GM18499 (cell line): ENCODE measurements at regions not wholly inside any gene's neighbourhood (a gene's known extent, or its start where the extent isn't known, plus 50 kb on each side); places are given as distances from the start of the nearest gene placed in this dataset.

Experiments
- ATAC-seq: cut with Tn5 transposase; IDR thresholded peaks from one replicate; pipeline ENCODE4 v1.9.1; 2021; ENCODE audit warnings: moderate number of reproducible peaks; ENCODE audit not compliant: insufficient read depth, unreplicated experiment

- no peak for ATAC-seq
These were observed 493.1 kb downstream of the NR4A2 start for GRCh38 chr2:155839436-155839835.

DNA sequence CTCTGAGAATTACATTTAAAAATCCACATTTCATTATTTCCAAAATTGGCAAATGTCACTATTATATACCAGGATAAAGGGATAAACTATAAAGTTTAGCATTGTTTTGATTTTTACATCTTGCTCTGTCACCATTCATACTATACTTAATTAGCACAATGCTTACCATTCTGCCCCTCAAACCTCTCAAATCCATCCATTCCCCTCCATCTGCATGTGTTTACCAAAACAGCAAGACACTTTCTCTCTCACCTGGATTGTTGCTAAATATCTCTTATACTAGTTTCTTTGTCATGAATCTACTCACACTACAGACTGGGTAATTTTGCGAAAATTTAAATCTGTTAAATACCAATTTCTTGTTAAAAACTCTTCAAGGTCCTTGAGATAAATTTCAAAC, 496.1 kb downstream of the NR4A2 start:
- ATAC-seq: no peak

- ATAC-seq: no peak
These were observed 501.5 kb downstream of the NR4A2 start for GRCh38 chr2:155830817-155831579.

- no peak for ATAC-seq
These were observed 502.2 kb downstream of the NR4A2 start for GRCh38 chr2:155830351-155830750.

DNA sequence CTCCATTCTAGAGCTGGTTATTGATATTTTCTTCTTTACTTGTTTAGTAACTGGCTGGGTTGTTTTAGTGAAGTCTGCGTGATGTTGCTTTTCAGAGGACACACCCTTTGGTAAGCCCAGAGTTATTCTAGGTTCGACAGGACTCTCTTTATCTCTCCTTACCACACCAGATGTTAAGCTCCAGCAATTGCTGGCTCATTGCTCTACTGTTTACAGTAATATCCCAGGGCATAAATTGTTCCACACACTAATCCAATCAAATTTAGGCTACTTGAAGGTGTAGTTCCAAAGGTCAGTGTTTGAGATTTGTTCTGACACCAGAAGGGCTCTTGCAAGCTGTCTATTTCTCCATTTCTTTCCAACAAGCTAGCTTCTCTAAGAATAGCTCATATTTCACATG, 506.6 kb downstream of the NR4A2 start:
- ATAC-seq: no peak

DNA sequence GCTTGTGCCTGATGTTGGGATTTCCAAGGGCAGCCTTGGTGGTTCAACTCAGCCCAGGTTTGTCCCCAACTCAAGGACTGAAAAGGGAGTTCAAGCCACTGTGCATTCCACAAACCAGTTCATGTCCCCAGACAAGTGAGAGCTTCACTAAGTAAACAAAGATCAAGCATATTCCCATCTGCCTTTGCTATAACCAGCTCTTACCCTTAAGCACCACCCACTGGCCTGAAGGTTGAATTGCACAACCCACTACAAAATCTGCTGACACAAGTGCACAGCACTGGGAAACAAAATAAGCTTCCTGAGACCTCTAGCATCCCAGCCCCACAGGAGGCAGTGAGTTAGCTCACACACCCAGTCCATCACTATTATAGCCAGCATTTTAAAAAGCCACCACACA, 516.7 kb downstream of the NR4A2 start:
- ATAC-seq: peak; percentile 86

GRCh38 chr2:155815275-155815674, 517.2 kb downstream of the NR4A2 start:
- no peak for ATAC-seq

- no peak for ATAC-seq
These were observed 522.1 kb downstream of the NR4A2 start for GRCh38 chr2:155810411-155810810.

GRCh38 chr2:155802888-155803287, 529.6 kb downstream of the NR4A2 start:
- no peak for ATAC-seq

DNA sequence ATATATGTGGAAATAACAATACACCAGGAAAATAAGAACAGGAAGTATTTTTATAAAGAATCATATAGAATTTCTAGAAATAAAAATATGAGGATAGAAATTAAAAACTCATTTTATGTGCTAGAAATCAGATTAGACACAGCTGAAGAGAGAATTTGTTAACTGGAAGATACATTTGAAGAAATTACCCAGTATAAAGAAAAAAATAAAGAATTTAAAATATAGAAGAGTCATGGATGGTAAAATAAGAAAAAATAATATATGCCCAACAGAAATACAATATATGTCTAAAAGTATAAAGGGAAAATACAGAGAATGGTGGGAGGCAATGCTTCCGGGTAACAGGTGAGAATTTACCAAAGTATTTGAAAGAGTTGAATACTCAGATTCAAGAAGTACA, 539.9 kb downstream of the NR4A2 start:
- no peak for ATAC-seq

DNA sequence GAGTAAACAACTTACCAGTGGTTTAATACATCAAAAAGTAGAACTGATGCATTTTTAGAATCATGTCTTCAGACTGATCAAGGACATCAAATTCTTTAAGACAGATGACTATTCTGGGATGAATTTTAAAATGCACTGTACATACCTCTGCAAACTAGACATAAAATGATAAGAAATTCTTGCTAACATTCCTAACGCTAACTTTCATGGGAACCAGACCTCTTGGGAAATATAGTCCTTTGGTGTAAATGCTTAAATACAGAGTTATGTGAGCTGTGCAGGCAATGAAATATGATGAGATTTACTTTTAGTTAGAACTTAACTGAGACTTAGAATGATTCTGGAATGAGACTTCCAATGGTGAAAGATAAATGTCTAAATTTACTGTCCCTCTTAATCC, 562.0 kb downstream of the NR4A2 start:
- ATAC-seq: no peak

DNA sequence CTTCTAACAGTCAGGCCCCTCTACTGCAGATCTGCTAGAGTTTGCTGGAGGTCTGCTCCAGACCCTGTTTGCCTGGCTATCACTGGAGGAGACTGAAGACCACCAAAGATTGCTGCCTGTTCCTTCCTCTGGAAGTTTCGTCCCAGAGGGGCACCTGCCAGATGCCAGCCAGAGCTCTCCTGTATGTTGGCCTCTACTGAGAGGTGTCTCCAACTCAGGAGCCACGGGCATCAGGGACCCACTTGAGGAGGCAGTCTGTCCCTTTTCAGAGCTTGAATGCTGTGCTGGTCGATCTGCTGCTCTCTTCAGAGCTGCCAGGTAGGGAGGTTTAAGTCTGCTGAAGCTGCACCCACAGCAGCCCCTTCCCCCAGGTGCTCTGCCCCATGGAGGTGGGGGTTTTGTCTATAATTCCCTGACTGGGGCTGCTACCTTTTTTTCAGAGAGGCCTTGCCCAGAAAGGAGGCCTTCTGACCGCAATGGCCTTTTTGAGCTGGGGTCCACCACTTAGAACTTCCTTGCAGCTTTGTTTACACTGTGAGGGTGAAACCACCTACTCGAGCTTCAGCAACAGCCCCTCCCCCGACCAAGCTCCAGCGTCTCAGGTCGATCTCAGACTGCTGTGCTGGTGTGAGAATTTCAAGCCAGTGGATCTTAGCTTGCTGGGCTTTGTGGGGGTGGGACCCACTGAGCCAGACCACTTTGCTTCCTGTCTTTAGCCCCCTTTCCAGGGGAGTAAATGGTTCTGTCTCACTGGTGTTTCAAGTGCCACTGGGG, 566.0 kb downstream of the NR4A2 start:
- no peak for ATAC-seq

DNA sequence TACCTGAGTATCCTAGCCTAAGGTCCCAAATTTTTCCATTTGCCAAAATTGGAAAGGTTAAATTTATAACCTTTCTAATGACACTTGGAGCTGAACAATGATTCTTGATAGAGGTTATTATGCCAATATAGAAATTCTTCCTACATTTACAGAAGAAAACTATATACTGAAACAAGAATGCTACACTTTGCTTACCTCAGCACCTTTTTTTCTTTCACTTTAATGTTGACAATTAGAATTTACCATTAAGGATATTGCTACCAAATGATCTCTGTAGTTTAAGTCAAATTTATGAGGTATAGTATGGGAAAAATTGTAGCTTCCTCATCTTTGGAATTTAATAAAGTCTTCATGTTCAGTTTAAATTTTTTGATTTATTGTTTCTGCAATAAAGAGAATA, 577.0 kb downstream of the NR4A2 start:
- no peak for ATAC-seq

- no peak for ATAC-seq
These were observed 584.4 kb downstream of the NR4A2 start for GRCh38 chr2:155748131-155748530.

GRCh38 chr2:155747531-155747930, 585.0 kb downstream of the NR4A2 start:
- peak; percentile 85 for ATAC-seq

DNA sequence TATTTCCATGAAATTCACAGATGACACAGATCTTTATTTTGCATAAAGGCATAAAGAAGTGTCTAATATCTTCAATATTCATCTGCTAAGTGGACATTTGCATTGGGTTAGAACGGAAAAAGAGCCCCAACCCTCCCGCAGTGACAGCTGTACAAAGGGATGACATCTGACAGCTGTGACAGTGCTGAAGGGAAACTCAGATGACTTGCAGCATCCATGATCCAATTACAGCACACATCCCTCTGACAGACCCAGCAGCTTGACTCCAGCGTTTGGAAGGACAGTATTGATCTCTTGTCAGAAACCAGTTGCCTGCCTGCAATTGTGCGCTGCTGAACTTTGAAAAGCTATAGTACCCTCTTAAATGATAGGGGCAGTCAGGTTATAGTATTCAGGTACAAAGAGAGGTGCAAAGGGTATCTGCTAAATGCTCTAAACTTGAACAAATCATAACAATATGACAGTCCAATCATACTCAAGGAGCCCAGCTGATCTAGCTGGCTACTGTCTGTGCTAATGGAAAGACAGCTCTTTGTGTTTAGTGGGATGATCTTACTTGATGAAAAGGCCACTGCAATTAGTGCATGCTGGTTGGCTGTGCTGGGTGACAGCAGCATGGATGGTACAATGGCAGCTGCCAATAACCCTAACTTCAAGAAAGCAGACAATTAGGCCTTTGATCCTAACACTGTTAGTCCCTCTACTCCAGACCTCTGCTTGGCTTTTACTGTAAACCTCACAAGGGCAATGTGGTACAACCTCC, 599.2 kb downstream of the NR4A2 start:
- no peak for ATAC-seq

- ATAC-seq: no peak
These were observed 601.7 kb downstream of the NR4A2 start for GRCh38 chr2:155730804-155731203.

DNA sequence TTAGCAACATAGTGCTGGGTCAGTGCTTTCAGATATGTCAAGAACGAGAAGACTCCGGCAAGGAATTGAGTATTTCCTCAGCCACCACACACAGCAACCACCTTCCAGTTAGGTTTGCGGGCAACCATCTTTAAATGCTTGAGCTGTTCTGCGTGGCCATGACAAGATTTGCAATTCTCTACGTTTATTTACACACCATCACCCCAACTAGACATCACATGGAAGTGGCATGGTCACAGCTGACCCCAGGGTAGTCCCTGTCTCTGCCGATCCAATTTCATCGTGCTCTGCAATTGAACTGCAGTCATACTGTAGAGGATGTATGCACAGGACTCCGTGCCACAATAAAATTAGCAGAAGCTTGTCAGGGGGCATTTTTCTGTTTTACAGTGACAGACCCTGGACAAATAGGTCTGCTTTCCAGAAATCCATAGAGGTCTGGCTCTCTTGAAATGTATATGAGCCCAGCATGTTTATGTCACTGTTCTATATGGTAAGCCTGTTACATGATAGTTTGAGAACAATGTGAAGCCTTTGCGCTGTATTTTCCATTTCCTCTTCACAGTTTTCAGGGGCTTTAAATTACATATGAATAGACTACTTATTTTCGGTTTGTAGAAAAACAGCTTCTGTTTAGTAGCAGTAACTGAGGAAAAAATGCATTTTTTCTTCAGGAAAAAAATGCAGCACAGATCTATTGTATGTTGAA, 605.2 kb downstream of the NR4A2 start:
- no peak for ATAC-seq

- ATAC-seq: no peak
These were observed 610.2 kb downstream of the NR4A2 start for GRCh38 chr2:155722290-155722689.

- ATAC-seq: no peak
These were observed 616.8 kb downstream of the NR4A2 start for GRCh38 chr2:155715705-155716104.
